Small intestine (tissue), 7 donors: ENCODE measurements at regions not wholly inside any gene's neighbourhood (a gene's known extent, or its start where the extent isn't known, plus 50 kb on each side); places are given as distances from the start of the nearest gene placed in this dataset.
A peak's percentile ranks its signal among the peaks of the same experiment; 100 is the strongest.
"Not testable (repeated sequence)": the region's sequence is repeated elsewhere in the genome, so short reads cannot be mapped to it uniquely, and the experiment has no call there.

Source experiments
- DNase-seq, 2 donors: peaks; one replicate each; pipeline versions ENCODE4 v3.0.0 to v3.0.0-alpha.2; 2013
- FAIRE-seq: peaks from 2 replicates; lab custom pipeline; 2012; peaks lifted over from hg19 to GRCh38; lab: Jason Lieb, UNC
- H3K27ac ChIP-seq, 3 donors: one replicate each; pipeline ENCODE4 v1.5.1; 2013; ENCODE audit warnings: low read length in 2 of 3, mild to moderate bottlenecking in 2 of 3, control low read depth in 1 of 3, inconsistent platforms in 1 of 3, low read depth in 1 of 3, moderate library complexity in 1 of 3
- H3K27me3 ChIP-seq, 3 donors: one replicate each; pipeline ENCODE4 v1.6.1; 2013; ENCODE audit warnings: low read length in 3 of 3, inconsistent platforms in 1 of 3; ENCODE audit not compliant: control insufficient read depth in 3 of 3, insufficient read depth in 3 of 3
- H3K36me3 ChIP-seq, 3 donors: one replicate each; pipeline ENCODE4 v1.6.1; 2013; ENCODE audit warnings: low read length in 3 of 3, inconsistent platforms in 1 of 3, low read depth in 1 of 3, mild to moderate bottlenecking in 1 of 3, moderate library complexity in 1 of 3; ENCODE audit not compliant: control insufficient read depth in 3 of 3, insufficient read depth in 2 of 3
- H3K4me1 ChIP-seq, 3 donors: one replicate each; pipeline ENCODE4 v1.6.1; 2013; ENCODE audit warnings: low read length in 2 of 3, inconsistent platforms in 1 of 3, low read depth in 1 of 3, mild to moderate bottlenecking in 1 of 3, moderate library complexity in 1 of 3; ENCODE audit not compliant: control insufficient read depth in 3 of 3, insufficient read depth in 2 of 3
- H3K4me3 ChIP-seq, 3 donors: one replicate each; pipeline ENCODE4 v1.5.1; 2013; ENCODE audit warnings: low read length in 3 of 3, control low read depth in 1 of 3, inconsistent platforms in 1 of 3, low read depth in 1 of 3, mild to moderate bottlenecking in 1 of 3, moderate library complexity in 1 of 3
- H3K9me3 ChIP-seq, 2 donors: one replicate each; pipeline ENCODE4 v1.6.1; 2013; ENCODE audit warnings: low read depth in 1 of 2, low read length in 1 of 2; ENCODE audit not compliant: control insufficient read depth in 2 of 2, insufficient read depth in 1 of 2
- WGBS, 3 donors: extraction: QIAGEN DNeasy Blood & Tissue Kit; methylation state at CpG; one replicate each; pipeline ENCODE4 v1.1.7; 2013; 5-methylcytosine and 5-hydroxymethylcytosine counted together
- donor health status: healthy with polysubstance abuse.
- donor health status: control.
- donor health status: control.
- donor health status: Bipolar disorder and iron deficiency.
- donor health status: healthy.

GRCh38 chr6:11845664-11846577, 67.3 kb upstream of the ADTRP start:
- DNase-seq: no peak
- Histone ChIP-seq H3K27me3 (no peaks in the 10 kb centered on the region), H3K27ac (no peak overlapping the region), H3K4me1 (no peaks in the 10 kb centered on the region), H3K4me3 (no peak overlapping the region), H3K9me3 (no peaks in the 10 kb centered on the region), H3K36me3 (no peaks in the 10 kb centered on the region)
- 89 to 94% (median 93%) methylated on average over 5 of the region's 5 CpGs for WGBS, 3 donors
- no peak for FAIRE-seq

- not testable (repeated sequence) for H3K9me3 ChIP-seq, DNase-seq, H3K36me3 ChIP-seq, H3K27me3 ChIP-seq, H3K4me1 ChIP-seq, H3K4me3 ChIP-seq, H3K27ac ChIP-seq, FAIRE-seq
- 90 to 92% (median 91%) methylated on average over 3 of the region's 3 CpGs for WGBS, 3 donors
Measured at GRCh38 chr6:11842795-11843194, 64.2 kb upstream of the ADTRP start.

- DNase-seq (no peak), FAIRE-seq (no peak)
- Histone ChIP-seq H3K36me3 (no peaks in the 10 kb centered on the region), H3K4me1 (no peaks in the 10 kb centered on the region), H3K27ac (peak overlapping the region in 1 of 3 donors; percentile 49), H3K9me3 (peaks cover 0 to 14% of the 10 kb centered on the region in 2 donors), H3K27me3 (no peaks in the 10 kb centered on the region), H3K4me3 (no peak overlapping the region)
- WGBS, 3 donors: 58 to 81% (median 71%) methylated on average over 2 of the region's 2 CpGs
Measured at GRCh38 chr6:11835065-11835464, 56.5 kb upstream of the ADTRP start.

DNA sequence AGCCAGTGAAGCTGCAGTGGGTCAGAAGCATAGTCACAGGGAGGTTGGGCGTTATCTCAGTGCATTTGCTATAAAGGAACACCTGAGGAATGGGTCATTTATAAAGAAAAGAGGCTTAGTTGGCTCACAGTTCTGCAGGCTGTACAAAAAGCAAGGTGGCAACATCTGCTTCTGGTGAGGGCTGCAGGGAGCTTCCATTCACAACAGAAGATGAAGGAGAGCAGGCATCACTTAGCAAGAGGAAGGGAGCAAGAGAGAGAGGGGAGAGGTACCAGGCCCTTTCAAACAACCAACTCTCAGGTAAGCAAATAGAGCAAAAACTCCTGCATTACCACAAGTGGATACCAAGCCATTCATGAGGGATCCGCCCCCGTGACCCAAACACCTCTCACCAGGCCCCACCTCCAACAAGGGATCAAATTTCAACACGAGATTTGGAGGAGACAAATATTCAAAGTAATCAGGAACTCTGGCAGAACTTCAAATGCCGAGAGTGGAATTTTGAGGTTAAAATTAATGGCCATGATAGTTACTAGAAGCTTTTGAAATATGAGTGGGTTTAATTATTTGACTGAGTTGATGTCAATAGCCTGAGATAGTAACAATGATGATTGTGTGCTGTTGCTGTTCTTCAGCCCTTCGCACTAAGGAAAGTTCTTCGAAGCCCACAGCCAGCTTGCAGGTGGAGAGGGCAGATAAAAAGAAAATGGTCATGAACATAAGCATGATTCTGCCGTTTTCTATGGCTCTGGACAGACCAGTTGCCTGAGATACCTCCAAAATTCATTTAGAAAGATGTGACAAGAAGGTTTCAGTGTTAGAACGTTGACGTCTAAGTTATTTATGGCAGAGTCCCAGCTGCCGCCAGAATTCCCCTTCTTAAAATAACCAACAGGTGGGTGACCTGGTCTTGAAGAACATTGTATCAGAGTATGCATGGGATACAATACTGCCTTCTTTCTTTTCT, 55.3 kb upstream of the ADTRP start:
- FAIRE-seq (no peak), DNase-seq (no peak)
- no peaks in the 10 kb centered on the region for H3K27me3 ChIP-seq
- H3K9me3 ChIP-seq: peaks cover 0 to 14% of the 10 kb centered on the region in 2 donors
- no peaks in the 10 kb centered on the region for H3K36me3 ChIP-seq
- peaks cover 0 to 3% (median 0%) of the 10 kb centered on the region in 3 donors for H3K4me1 ChIP-seq
- H3K27ac ChIP-seq: peak overlapping the region in 1 of 3 donors; percentile 81
- 67 to 78% (median 72%) methylated on average over 11 of the region's 11 CpGs for WGBS, 3 donors
- no peak overlapping the region for H3K4me3 ChIP-seq

- H3K9me3 ChIP-seq: peaks cover 0 to under 1% of the 10 kb centered on the region in 2 donors
- 94 to 96% (median 94%) methylated on average over 17 of the region's 17 CpGs for WGBS, 3 donors
- DNase-seq (no peak), FAIRE-seq (no peak)
- peaks cover 0 to 3% (median 0%) of the 10 kb centered on the region in 3 donors for H3K4me1 ChIP-seq
- no peak overlapping the region for H3K4me3 ChIP-seq
- no peaks in the 10 kb centered on the region for H3K36me3 ChIP-seq
- no peaks in the 10 kb centered on the region for H3K27me3 ChIP-seq
- H3K27ac ChIP-seq: no peak overlapping the region
Measured at GRCh38 chr6:11831653-11832052, 53.0 kb upstream of the ADTRP start.

DNA sequence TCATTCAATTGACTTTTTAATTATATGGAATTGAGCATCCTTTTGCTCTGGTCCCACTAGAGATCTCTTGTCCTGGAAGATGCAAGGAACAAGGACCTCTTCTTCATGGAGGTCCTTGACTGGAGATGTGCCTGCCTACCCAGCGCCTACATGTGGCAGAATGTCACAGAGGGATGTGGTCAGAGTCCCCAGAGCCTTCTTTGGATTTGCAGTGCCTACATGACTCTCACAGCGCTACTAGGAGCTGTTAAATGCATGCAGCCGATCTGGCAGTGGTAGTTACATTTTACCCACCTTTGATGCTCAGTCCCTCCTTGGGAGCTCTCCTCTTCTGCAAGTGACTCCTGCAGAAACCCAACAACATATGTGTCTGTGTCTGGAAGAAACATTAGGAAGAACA, 51.9 kb upstream of the ADTRP start:
- FAIRE-seq (no peak), DNase-seq (no peak)
- Histone ChIP-seq H3K36me3 (no peaks in the 10 kb centered on the region), H3K27me3 (no peaks in the 10 kb centered on the region), H3K4me3 (no peak overlapping the region), H3K9me3 (no peaks in the 10 kb centered on the region), H3K4me1 (peaks cover 0 to 3% (median 0%) of the 10 kb centered on the region in 3 donors), H3K27ac (no peak overlapping the region)
- 89 to 95% (median 94%) methylated on average over 3 of the region's 3 CpGs for WGBS, 3 donors

DNA sequence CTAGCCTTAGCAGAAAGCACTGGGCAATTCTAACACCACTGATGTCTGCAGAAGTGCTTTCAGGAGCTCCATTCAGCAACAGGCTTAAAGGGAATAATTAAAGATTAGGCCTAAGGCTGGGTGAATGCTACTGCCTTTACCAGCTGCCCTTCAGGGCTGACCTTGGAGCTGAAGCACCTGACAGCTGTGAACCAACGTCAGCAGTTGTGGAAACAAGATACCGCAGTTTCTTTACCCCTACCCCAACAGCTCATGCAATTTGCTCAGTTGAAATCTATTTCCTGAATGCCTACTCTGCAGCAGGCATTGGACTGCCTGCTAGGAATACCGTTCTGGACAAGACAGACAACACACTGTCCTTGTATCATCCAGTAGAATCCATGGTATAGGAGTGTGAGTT, 51.5 kb upstream of the ADTRP start:
- H3K27me3 ChIP-seq: no peaks in the 10 kb centered on the region
- H3K9me3 ChIP-seq: no peaks in the 10 kb centered on the region
- no peak for FAIRE-seq
- H3K27ac ChIP-seq: no peak overlapping the region
- H3K36me3 ChIP-seq: no peaks in the 10 kb centered on the region
- peak in 1 of 2 donors; percentile 39 for DNase-seq
- 51 to 74% (median 60%) methylated on average over 3 of the region's 3 CpGs for WGBS, 3 donors
- H3K4me1 ChIP-seq: peaks cover 0 to 3% (median 0%) of the 10 kb centered on the region in 3 donors
- no peak overlapping the region for H3K4me3 ChIP-seq

DNA sequence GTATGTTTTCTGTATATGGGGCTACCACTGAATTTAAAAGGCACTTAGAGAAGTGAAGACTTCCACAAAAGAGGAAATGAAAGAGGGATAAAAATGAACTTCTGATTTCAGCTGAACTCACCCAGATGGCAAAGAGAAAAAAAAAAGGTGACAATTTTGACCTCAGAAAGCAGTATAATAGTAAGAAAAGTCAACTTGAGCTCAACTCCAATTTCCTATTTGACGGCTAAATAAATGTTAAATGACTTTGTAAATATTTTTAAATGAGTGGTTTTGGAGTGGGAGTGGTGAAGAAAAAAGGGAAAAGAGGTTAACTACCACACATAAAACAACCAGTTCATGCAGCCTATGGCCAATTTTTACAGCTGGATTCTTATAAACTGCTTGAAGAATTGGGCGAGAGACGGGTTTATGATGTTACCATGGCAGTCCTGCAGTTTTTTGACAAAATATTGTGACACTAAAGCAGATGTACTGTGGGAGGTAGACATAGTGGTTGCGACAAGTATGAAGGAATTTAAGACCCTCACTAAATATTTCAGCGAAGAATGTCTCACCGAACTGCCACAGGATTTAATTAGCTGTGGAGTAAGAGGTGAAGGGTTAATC, 49.8 kb upstream of the ADTRP start:
- Histone ChIP-seq H3K4me1 (peaks cover 0 to 3% (median 0%) of the 10 kb centered on the region in 3 donors), H3K27ac (peak overlapping the region in 1 of 3 donors; percentile 61), H3K9me3 (no peaks in the 10 kb centered on the region), H3K36me3 (no peaks in the 10 kb centered on the region), H3K4me3 (no peak overlapping the region), H3K27me3 (no peaks in the 10 kb centered on the region)
- DNase-seq (no peak), FAIRE-seq (no peak)
- WGBS, 3 donors: 66 to 90% (median 83%) methylated on average over 6 of the region's 6 CpGs
